HEK293 (cell line): ENCODE measurements at regions not wholly inside any gene's neighbourhood (a gene's known extent, or its start where the extent isn't known, plus 50 kb on each side); places are given as distances from the start of the nearest gene placed in this dataset.

ENCODE experiments used
- IKZF3 ChIP-seq: fragments of 450-650 bp; IDR thresholded peaks from 2 replicates; pipeline ENCODE4 v1.5.0; 2018; ENCODE audit warnings: missing biosample characterization, mild to moderate bottlenecking, missing genetic modification characterization, moderate library complexity
- KLF16 ChIP-seq: fragments of 450-650 bp; formaldehyde crosslinking; IDR thresholded peaks from 2 replicates; pipeline ENCODE4 v1.5.1; 2017; ENCODE audit warnings: missing biosample characterization, missing genetic modification characterization
- MZF1 ChIP-seq: fragments of 450-650 bp; formaldehyde crosslinking; IDR thresholded peaks from 2 replicates; pipeline ENCODE4 v1.5.1; 2017; ENCODE audit warnings: missing biosample characterization, missing genetic modification characterization, borderline replicate concordance
- REST ChIP-seq: fragments of 450-650 bp; formaldehyde crosslinking; IDR thresholded peaks from 2 replicates; pipeline ENCODE4 v1.5.1; 2016; ENCODE audit warnings: missing biosample characterization, missing genetic modification characterization
- YY1 ChIP-seq: fragments of 450-650 bp; formaldehyde crosslinking; IDR thresholded peaks from 2 replicates; pipeline ENCODE4 v1.5.1; 2018; ENCODE audit warnings: missing biosample characterization, missing genetic modification characterization
- ZEB2 ChIP-seq: fragments of 450-650 bp; formaldehyde crosslinking; IDR thresholded peaks from 2 replicates; pipeline ENCODE4 v1.5.1; 2016; ENCODE audit warnings: missing biosample characterization, missing genetic modification characterization
- ZNF311 ChIP-seq: fragments of 450-650 bp; formaldehyde crosslinking; IDR thresholded peaks from 2 replicates; pipeline ENCODE4 v1.5.1; 2017; ENCODE audit warnings: missing biosample characterization, missing genetic modification characterization, borderline replicate concordance
- ZNF350 ChIP-seq: fragments of 450-650 bp; formaldehyde crosslinking; IDR thresholded peaks from 2 replicates; pipeline ENCODE4 v1.5.0; 2017; ENCODE audit warnings: missing biosample characterization, mild to moderate bottlenecking, missing genetic modification characterization
- ZNF366 ChIP-seq: fragments of 450-650 bp; formaldehyde crosslinking; conservative IDR thresholded peaks from 2 replicates; pipeline ENCODE4 v1.5.1; 2016; ENCODE audit warnings: missing biosample characterization, missing genetic modification characterization
- ZNF513 ChIP-seq: fragments of 450-650 bp; IDR thresholded peaks from 2 replicates; pipeline ENCODE4 v1.5.1; 2018; ENCODE audit warnings: missing biosample characterization, missing genetic modification characterization
- ZNF654 ChIP-seq: fragments of 450-650 bp; formaldehyde crosslinking; IDR thresholded peaks from 2 replicates; pipeline ENCODE4 v1.5.1; 2016; ENCODE audit warnings: low read depth, missing biosample characterization, missing genetic modification characterization
- ZNF707 ChIP-seq: fragments of 450-650 bp; formaldehyde crosslinking; IDR thresholded peaks from 2 replicates; pipeline ENCODE4 v1.5.1; 2016; ENCODE audit warnings: missing biosample characterization, missing genetic modification characterization
- ZNF776 ChIP-seq: fragments of 450-650 bp; formaldehyde crosslinking; IDR thresholded peaks from 2 replicates; pipeline ENCODE4 v1.5.0; 2017; ENCODE audit warnings: missing biosample characterization, missing genetic modification characterization, borderline replicate concordance
- TF ChIP-seq, protein P1 (sequence below): fragments of 450-650 bp; formaldehyde crosslinking; IDR thresholded peaks from 2 replicates; pipeline ENCODE4 v1.5.1; 2016; ENCODE audit warnings: missing biosample characterization, missing genetic modification characterization

DNA sequence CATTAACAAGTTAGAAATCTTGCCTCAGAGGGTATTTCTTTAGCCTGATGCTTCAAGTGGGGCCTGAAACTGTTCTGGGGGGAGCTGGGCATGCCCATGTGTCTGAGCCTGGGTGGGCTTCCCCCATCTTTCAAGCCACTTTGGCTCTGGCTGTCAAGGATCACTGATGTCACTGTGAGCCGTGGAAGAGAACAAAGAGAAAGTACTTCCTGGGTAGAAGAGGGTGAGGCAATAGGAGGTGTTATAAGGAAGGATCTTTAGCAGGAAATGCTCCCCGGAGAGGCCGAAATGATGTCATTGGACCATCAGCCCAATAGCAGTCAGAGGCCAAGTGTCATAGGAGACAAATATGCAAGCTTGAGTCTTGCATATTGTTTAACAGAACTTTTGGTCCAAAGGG, 228.4 kb upstream of the MEX3C start:
- TF ChIP-seq ZEB2 (tag by site-specific recombination), result no peak
- TF ChIP-seq ZNF513 (tag by site-specific recombination), result no peak
- no peak for TF ChIP-seq MZF1 (tag by site-specific recombination)
- TF ChIP-seq ZNF654, result no peak
- TF ChIP-seq, protein P1, sequence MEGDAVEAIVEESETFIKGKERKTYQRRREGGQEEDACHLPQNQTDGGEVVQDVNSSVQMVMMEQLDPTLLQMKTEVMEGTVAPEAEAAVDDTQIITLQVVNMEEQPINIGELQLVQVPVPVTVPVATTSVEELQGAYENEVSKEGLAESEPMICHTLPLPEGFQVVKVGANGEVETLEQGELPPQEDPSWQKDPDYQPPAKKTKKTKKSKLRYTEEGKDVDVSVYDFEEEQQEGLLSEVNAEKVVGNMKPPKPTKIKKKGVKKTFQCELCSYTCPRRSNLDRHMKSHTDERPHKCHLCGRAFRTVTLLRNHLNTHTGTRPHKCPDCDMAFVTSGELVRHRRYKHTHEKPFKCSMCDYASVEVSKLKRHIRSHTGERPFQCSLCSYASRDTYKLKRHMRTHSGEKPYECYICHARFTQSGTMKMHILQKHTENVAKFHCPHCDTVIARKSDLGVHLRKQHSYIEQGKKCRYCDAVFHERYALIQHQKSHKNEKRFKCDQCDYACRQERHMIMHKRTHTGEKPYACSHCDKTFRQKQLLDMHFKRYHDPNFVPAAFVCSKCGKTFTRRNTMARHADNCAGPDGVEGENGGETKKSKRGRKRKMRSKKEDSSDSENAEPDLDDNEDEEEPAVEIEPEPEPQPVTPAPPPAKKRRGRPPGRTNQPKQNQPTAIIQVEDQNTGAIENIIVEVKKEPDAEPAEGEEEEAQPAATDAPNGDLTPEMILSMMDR, result no peak
- TF ChIP-seq ZNF350 (tag by site-specific recombination), result no peak
- TF ChIP-seq ZNF707 (tag by site-specific recombination), result no peak
- TF ChIP-seq ZNF311 (tag by site-specific recombination), result no peak
- no peak for TF ChIP-seq ZNF366 (tag by site-specific recombination)
- no peak for TF ChIP-seq KLF16
- no peak for TF ChIP-seq REST (tag by site-specific recombination)
- no peak for TF ChIP-seq YY1
- TF ChIP-seq ZNF776 (tag by site-specific recombination), result no peak
- TF ChIP-seq IKZF3, result no peak
